Adrenal gland (tissue), 9 donors: ENCODE measurements at regions not wholly inside any gene's neighbourhood (a gene's known extent, or its start where the extent isn't known, plus 50 kb on each side); places are given as distances from the start of the nearest gene placed in this dataset.

Experiments
- DNase-seq, 7 donors: peaks; one replicate each; pipeline ENCODE4 v3.0.0-alpha.2; 2019 to 2020
- H3K27ac ChIP-seq, 5 donors: fragments of 200-600 bp; sonication (generic) in 4 of 5; 1 replicate in 3 of 5; 2 replicates in 2 of 5; pipeline versions ENCODE4 v1.5.1 to v1.8.0; 2016 to 2020; ENCODE audit warnings: mild to moderate bottlenecking in 1 of 5
- H3K27me3 ChIP-seq: fragments of 200-600 bp; 2 replicates; pipeline ENCODE4 v1.8.0; 2021
- H3K36me3 ChIP-seq, 2 donors: fragments of 200-600 bp; replicated peaks in 1 of 2; 1 replicate in 1 of 2; 2 replicates in 1 of 2; pipeline versions ENCODE4 v1.5.1 to v1.8.0; 2018 to 2022
- H3K4me1 ChIP-seq, 2 donors: fragments of 200-600 bp; replicated peaks in 1 of 2; 1 replicate in 1 of 2; 2 replicates in 1 of 2; pipeline versions ENCODE4 v1.5.1 to v1.8.0; 2018 to 2021
- H3K4me3 ChIP-seq, 4 donors: fragments of 200-600 bp; sonication (generic) in 3 of 4; one replicate each; pipeline ENCODE4 v1.5.1; 2016 to 2018
- H3K9me3 ChIP-seq, 3 donors: fragments of 200-600 bp; sonication (generic) in 1 of 3; replicated peaks in 1 of 3; 1 replicate in 2 of 3; 2 replicates in 1 of 3; pipeline versions ENCODE4 v1.5.1 to v1.8.0; 2016 to 2021
- POLR2A ChIP-seq, 2 donors: fragments of 450-650 bp; IDR thresholded peaks; one replicate each; pipeline ENCODE4 v1.6.1; 2017; ENCODE audit warnings: antibody characterized with exemption in 2 of 2, mild to moderate bottlenecking in 2 of 2, moderate library complexity in 1 of 2
- WGBS, 4 donors: extraction: QIAGEN DNeasy Blood & Tissue Kit in 2 of 4; methylation state at CpG; one replicate each; pipeline versions ENCODE4 v1.1.5 to v1.1.7; 2013 to 2017; 5-methylcytosine and 5-hydroxymethylcytosine counted together
- intact Hi-C, 2 donors: fragments of 100-400 bp; cut with DNase I; formaldehyde crosslinking; loops; one replicate each; pipeline versions ENCODE4 v1.14.1 to v1.15.0; 2022 to 2023
- TF ChIP-seq, protein P1 (sequence below), 6 experiments: fragments of 450-650 bp in 4 of 6; fragments of 200-600 bp in 2 of 6; sonication (generic) in 1 of 6; IDR thresholded peaks; 1 replicate in 5 of 6; 2 replicates in 1 of 6; pipeline versions ENCODE4 v1.5.1 to v1.8.0; 2016 to 2021; ENCODE audit warnings: antibody characterized with exemption in 6 of 6, mild to moderate bottlenecking in 2 of 6, moderate library complexity in 1 of 6
- donor health status: healthy with polysubstance abuse.
- donor health status: Bipolar disorder and iron deficiency.
- donor health status: DM: yes; HTN: yes; CAD: no.
- donor health status: DM: no; HTN: no; CAD: no.
- donor health status: DM: no; HTN: no; CAD: no.

DNA sequence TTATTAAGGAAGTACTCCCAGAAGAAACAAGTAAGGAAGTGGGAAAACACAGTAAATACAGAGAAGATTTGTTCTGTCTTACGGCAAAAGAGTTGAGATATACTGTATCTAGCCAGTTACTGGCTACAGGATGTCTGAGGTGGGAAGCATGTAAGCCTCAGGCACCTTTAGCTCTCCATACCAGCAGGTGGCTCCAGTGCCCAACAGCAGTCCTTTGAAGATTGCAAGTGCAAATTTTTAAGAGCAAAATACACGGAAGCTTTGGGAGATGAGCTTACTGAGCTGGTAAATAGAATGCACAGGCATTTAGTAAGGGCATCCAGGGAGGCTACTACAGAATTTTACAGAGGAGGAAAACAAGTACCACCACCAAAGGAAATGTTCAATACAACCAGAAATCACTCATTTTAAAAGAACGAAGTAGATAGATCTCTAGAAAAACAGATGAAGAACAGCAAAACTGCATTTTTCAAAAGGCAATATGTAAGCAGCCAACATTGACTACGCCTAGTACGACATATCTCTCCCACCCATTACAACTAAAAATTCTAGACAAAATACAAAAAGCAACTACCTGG, 57.9 kb upstream of the VSTM2B start:
- TF ChIP-seq, protein P1, sequence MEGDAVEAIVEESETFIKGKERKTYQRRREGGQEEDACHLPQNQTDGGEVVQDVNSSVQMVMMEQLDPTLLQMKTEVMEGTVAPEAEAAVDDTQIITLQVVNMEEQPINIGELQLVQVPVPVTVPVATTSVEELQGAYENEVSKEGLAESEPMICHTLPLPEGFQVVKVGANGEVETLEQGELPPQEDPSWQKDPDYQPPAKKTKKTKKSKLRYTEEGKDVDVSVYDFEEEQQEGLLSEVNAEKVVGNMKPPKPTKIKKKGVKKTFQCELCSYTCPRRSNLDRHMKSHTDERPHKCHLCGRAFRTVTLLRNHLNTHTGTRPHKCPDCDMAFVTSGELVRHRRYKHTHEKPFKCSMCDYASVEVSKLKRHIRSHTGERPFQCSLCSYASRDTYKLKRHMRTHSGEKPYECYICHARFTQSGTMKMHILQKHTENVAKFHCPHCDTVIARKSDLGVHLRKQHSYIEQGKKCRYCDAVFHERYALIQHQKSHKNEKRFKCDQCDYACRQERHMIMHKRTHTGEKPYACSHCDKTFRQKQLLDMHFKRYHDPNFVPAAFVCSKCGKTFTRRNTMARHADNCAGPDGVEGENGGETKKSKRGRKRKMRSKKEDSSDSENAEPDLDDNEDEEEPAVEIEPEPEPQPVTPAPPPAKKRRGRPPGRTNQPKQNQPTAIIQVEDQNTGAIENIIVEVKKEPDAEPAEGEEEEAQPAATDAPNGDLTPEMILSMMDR (IDR thresholded peaks at IDR 0.05) = peak in 1 of 6 experiments; percentile 20
- no peak for TF ChIP-seq POLR2A (IDR thresholded peaks at IDR 0.05)
- Histone ChIP-seq H3K4me1 (no peaks in the 10 kb centered on the region), H3K27me3 (no peaks in the 10 kb centered on the region), H3K27ac (no peak overlapping the region), H3K4me3 (no peak overlapping the region), H3K36me3 (no peaks in the 10 kb centered on the region), H3K9me3 (no peaks in the 10 kb centered on the region)
- DNase-seq = peak in 1 of 7 donors; percentile 13
- WGBS, 4 donors = 57 to 64% (median 62%) methylated on average over 5 of the region's 5 CpGs
- intact Hi-C loops = no loop called here

DNA sequence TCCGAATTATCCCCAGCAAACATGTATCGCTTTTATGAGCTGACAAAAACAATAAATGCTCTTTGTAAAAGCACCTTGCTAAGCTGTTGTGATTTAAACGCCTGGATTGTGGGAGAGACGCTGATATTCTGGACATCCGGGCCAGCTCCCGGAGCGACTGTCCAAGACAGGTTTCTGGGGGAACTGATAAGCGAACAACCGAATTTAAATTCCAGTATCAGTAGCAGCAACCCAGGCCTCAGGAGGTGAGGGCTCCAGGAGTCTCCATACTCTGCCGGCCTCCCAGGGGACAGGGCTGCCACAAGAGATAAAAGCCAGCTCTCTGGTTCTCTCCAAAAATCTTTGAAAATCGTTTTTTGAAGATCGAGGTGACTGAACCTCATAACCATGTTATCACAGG, 50.3 kb upstream of the VSTM2B start:
- peak in 1 of 7 donors; percentile 18 for DNase-seq
- intact Hi-C loops = no loop called here

More for the DNA sequence above, 50.3 kb upstream of the VSTM2B start:
- Histone ChIP-seq H3K27ac (no peak overlapping the region), H3K4me3 (no peak overlapping the region), H3K36me3 (no peaks in the 10 kb centered on the region), H3K27me3 (no peaks in the 10 kb centered on the region), H3K4me1 (no peaks in the 10 kb centered on the region), H3K9me3 (no peaks in the 10 kb centered on the region)
- WGBS, 4 donors = 70 to 76% (median 73%) methylated on average over 12 of the region's 12 CpGs
- TF ChIP-seq POLR2A (IDR thresholded peaks at IDR 0.05) = no peak
- TF ChIP-seq, protein P1 (IDR thresholded peaks at IDR 0.05) = no peak
